GM12872 (cell line): ENCODE measurements at regions not wholly inside any gene's neighbourhood (a gene's known extent, or its start where the extent isn't known, plus 50 kb on each side); places are given as distances from the start of the nearest gene placed in this dataset.

Experiments
- TF ChIP-seq, protein P1 (sequence below): IDR thresholded peaks from 3 replicates; pipeline ENCODE4 v1.5.1; 2011; ENCODE audit warnings: low read depth, mild to moderate bottlenecking, low read length, moderate library complexity; ENCODE audit not compliant: insufficient read depth

- TF ChIP-seq, protein P1, sequence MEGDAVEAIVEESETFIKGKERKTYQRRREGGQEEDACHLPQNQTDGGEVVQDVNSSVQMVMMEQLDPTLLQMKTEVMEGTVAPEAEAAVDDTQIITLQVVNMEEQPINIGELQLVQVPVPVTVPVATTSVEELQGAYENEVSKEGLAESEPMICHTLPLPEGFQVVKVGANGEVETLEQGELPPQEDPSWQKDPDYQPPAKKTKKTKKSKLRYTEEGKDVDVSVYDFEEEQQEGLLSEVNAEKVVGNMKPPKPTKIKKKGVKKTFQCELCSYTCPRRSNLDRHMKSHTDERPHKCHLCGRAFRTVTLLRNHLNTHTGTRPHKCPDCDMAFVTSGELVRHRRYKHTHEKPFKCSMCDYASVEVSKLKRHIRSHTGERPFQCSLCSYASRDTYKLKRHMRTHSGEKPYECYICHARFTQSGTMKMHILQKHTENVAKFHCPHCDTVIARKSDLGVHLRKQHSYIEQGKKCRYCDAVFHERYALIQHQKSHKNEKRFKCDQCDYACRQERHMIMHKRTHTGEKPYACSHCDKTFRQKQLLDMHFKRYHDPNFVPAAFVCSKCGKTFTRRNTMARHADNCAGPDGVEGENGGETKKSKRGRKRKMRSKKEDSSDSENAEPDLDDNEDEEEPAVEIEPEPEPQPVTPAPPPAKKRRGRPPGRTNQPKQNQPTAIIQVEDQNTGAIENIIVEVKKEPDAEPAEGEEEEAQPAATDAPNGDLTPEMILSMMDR: no peak
Observed at GRCh38 chr3:69688400-69688799, 50.9 kb upstream of the MITF start.

DNA sequence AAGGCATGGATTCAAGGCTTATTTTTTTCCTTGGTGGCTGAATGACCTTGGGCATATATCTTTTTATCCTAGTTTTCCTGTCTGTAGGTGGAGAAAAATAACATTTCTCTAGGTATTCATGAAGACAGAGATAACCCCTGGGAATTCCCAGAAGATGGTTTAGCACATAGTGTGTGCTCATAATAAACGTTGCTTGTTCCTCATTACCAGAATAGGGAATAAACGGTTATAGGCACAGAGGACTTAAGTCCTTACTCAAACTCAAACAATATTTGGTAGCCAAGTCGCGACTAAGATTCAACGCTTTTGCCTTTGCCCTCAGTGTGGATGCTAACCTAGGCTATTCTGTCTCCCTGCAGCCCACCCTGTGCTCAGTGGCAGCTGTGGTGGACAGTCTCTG, 51.6 kb upstream of the MITF start:
- TF ChIP-seq, protein P1: no peak

DNA sequence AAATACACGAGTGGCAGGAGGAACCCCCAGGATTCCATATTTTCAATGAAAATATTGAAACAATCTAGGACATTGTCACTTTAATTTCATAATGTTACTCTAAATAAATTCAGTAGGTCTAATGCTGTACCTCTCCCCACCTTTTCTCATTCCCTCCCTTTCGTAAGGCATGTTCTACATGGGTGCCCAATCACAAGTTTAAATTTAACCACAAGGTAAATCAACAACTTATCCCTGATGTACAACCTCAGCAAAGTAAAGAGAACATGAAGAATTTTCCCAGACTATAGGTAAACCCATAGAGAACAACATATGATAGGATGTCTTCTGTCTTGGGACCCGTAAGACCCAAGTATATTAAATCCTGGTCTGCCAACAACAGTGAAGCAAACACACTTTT, 53.2 kb upstream of the MITF start:
- TF ChIP-seq, protein P1: no peak

GRCh38 chr3:69684309-69684961, 54.8 kb upstream of the MITF start:
- TF ChIP-seq, protein P1: no peak

DNA sequence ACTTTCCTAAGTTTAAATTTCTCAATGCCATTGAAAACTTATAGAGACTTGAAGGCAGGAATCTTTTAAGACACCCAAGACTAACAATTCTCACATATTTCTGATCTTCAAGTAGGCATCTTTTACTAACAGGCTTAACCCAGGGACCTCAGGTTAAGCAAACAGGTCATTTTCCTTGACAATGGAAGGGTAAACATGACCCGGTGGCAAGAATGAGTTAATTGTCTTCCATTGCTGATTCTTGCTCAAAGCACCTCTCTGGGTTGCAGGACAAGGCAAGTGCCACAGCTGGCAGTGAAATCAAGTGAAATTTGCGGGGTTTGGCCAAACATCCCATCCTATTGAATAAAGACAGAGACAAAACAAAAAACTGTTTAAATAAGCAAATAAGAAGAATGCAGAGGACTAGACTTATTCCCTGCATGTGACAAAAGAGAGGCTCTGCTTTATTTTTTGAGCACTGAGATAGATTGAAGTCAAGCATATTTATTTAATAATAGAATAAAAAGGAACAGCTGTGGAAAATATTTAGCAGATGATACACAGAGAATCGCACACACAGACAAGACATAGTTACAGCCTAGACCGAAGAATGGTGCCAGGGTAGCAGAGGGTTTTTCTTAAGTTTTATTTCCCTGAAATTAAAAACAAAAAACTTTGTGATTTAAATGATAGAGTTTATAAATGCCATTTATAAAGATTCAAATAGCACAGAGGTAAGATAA, 56.0 kb upstream of the MITF start:
- TF ChIP-seq, protein P1: no peak

- TF ChIP-seq, protein P1: no peak
Observed at GRCh38 chr3:69675786-69676530, 63.3 kb upstream of the MITF start.

DNA sequence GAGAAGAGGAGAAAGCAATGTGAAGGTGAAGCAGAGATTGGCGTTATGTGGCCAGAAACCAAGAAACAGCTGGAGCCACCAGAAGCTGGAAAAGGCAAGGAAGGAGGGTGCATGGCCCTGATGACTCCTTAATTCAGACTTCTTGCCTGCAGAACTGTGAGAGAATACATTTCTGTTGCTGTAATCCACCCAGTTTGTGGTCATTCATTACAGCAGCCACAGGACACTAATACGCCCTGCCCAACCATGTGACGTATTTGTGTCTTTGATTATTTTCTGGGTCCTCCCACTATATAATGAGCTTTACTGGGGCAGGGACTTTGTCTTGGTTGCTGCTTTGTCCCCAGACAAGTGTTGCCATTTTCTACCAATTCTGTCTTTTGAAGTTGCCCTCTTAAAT, 64.5 kb upstream of the MITF start:
- TF ChIP-seq, protein P1: no peak
